Activated gamma-delta T cell treated with Interleukin-2 at 50 U/mL for 16 hours (primary cell): ENCODE measurements at regions not wholly inside any gene's neighbourhood (a gene's known extent, or its start where the extent isn't known, plus 50 kb on each side); places are given as distances from the start of the nearest gene placed in this dataset.

ENCODE experiments used
- DNase-seq: peaks from one replicate; pipeline ENCODE4 v3.0.0-alpha.2; 2020

DNA sequence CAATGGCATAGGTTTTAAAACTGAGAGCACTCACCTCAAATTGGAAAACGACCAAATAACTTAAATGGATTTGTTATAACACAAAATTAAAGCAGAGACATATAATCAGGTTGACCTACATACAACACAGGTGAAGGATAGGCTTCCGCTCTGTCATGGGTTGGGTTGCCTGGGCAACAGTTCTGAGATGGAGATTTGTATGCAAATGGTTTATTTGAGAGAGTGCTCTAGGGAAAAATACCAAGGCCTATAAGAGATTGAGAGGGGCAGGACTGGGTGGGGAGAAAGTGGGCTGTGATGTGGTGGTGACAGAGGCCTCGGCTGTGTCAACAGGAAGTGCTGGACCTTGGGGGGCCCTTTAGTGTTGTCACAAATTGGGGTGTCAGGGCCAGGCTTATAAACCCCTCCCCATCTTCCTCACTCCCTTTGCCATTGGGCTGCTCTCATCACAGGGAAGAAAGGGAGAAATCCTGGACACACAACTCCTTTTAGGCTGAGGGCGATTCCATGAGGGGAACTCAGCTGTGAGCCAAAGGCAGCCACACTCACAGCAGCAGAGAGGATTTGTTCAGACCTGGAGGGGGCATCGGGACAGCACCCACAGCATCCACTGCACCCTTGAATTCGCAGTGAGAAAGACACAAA lies 105.4 kb upstream of the LYZL1 start:
- no peak for DNase-seq

- DNase-seq = no peak
Observed at GRCh38 chr10:29184205-29185000, 104.5 kb upstream of the LYZL1 start.

- no peak for DNase-seq
Observed at GRCh38 chr10:29185050-29185449, 103.8 kb upstream of the LYZL1 start.

- no peak for DNase-seq
Observed at GRCh38 chr10:29186221-29186620, 102.6 kb upstream of the LYZL1 start.

- no peak for DNase-seq
Observed at GRCh38 chr10:29189256-29189655, 99.6 kb upstream of the LYZL1 start.

- DNase-seq = no peak
Observed at GRCh38 chr10:29191674-29192073, 97.2 kb upstream of the LYZL1 start.

DNA sequence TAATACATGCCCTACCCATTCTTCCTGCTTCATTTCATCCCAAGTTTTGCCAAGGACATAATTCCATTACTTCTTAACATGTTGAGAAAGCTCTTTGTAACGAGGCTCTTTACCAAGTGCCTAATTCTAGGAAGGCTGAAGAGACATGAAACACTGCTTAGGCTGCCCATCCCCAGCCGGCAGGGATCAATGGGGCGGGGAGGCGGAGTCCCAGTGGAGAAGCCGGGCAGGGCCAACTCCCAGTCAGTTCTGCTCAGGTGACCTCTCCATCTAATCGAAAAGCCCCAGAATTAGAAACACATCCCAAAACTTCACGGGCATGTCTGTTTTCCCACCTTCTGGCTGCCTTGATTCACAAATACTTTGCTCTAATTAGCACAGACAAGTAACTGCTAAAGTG lies 89.5 kb upstream of the LYZL1 start:
- DNase-seq = no peak

DNA sequence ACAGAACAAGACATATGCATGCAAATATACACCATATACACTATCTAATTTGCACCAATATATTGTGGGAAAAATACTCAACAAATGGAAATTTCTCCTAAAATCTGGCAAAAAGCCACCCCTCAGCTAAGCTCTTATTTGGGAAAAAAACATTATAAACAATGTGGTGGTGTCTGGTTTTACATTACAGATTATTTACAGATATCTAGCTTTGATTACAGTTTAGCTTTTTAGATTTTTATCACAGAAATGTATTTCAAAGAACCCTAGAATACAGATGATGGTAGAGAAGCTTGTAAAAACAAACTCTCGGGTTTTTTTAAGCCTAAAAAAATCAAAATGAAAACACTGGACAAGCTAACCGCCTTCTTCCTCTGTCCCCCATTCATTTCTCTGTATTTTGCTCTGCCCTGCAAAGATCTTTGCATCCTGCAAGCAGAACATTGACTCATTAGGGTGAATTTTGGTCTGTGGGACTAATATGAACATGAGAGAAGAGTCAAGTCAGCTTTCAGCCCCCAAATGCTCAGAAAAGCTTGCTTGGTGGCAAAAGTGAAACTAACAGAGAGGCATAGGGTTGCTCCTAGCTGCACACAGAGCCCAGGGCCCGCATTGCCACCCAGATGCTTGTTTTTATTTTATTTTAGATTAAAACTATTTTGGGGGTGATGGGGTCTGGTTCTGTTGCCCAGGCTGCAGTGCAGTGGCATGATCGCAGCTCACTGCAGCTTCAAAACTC lies 88.8 kb upstream of the LYZL1 start:
- DNase-seq = no peak

DNA sequence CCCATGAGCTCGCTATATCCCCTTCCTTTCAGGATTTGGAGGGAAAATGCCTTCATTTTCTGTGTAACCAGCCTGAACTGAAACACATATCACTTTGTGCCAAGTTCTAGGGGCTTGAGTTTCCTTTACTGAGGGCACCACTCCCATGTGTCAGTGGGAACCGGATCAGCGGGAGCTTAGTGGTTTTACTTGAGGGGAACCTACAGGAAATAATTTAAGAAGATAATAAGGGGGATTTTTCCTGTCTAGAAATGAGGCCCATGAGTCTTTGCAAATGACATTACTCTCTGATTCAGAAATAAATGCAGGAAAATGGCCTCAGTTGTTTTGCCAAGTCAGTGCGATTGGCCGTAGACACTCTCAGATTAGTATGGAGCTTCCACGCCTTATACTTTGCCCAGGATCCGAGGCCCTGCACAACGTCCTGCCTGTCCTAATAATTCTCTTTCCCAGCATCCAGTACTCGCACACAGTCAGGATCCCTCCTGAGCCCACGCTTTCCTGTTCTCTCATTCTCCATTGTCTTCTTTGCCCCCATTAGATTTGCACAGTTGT lies 86.4 kb upstream of the LYZL1 start:
- DNase-seq = no peak

GRCh38 chr10:29203432-29203831 lies 85.4 kb upstream of the LYZL1 start:
- no peak for DNase-seq

DNA sequence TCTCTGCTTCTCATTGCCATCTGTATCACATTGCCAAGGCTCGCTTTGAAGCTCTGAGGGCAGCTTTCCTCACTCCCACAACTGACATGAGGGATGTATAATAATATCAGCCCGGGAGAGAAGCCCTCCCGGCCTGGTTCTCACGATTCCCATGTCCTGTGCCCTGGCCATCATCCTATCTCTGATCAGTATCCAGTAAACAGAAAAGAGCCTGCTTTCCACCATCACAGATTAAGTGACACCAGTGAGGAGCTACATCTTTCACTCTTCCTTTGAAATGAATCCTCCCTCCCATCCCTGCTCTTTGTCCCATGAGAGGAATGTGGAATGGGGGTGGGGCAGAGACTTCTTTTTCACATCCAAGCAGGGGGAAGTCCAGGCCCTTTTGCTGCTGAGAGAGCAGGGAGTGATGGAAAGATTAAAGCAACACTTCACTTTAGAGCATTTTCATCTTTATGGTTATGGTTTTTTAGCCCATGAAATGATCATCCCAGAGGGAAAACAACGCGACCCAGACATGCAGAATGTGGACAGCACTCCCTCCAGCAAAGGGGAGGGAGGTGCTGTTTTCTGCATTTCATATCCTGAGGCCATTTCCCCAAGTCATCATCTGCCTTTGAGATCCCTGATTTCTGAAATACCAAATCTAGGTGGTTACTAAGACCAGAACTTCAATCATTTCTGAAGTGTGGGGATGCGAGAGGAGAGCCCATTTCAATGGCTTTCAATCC lies 84.6 kb upstream of the LYZL1 start:
- no peak for DNase-seq

GRCh38 chr10:29205787-29206186 lies 83.1 kb upstream of the LYZL1 start:
- DNase-seq = no peak

DNA sequence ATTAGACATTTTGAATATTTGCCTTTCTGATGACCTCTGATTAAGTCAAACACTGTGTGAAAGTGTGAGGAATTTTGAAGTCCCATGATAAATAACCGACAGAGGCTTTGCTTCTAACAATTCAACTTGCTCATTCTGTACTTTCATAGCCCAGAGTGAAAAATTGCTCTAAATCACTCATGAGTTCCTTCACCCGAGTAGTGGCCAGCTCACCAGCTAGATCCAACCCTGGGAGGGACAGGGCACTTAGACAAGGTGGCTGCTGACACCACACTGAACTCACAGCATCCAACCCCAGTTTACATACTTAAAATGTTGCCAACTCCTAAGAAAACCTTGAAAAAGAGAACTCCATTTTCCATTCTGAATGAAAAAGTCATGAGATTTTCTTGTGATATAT lies 80.0 kb upstream of the LYZL1 start:
- no peak for DNase-seq

GRCh38 chr10:29209830-29210229 lies 79.0 kb upstream of the LYZL1 start:
- DNase-seq = no peak

DNA sequence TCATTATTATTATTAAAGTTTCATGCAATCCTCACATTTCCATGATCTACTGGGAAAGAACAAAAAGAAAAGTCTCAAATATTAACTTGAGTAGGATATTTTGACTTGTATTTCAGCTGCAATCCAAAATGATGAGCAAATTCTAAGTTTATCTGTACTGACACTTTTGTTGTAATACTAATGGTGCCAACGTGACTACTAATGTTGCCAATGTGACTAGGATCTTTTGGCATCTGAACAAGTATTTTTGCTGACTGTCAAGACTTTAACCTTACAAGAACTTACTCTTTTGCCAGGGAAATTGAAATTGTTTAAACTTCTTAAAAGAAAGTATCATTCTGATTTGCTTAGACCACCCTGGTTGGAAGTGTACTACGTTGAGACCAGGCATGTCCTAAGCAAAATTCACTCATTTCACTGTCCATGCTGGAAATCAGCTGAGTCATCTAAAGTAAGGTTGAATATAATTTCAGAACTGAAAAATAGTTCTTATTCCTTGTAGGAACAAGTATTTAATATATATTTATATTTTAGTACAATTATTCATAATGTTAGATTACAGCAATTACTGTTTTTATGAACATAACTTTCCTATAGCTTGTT lies 78.5 kb upstream of the LYZL1 start:
- no peak for DNase-seq

- DNase-seq = no peak
Observed at GRCh38 chr10:29212597-29212996, 76.3 kb upstream of the LYZL1 start.

GRCh38 chr10:29214551-29214950 lies 74.3 kb upstream of the LYZL1 start:
- no peak for DNase-seq

DNA sequence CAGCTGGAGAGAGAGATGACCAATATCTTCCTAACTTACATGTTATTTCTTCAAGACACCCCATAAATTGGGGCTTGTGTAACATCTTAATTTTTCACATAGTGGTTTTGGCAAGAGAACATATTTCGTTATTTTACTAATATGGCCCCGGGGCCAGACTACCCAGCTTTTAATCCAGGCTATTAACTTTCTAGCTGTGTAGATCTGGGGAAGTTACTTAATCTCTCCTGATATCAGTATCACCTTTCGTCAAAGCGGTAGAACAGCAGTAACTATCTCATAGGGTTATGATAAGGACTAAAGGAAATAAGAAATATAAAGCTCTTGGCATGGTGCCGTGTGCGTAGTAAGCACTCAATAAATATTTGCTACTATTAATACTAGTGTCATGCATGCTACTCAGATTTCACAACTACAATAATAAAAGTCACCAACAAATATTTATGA lies 71.6 kb upstream of the LYZL1 start:
- DNase-seq = no peak

DNA sequence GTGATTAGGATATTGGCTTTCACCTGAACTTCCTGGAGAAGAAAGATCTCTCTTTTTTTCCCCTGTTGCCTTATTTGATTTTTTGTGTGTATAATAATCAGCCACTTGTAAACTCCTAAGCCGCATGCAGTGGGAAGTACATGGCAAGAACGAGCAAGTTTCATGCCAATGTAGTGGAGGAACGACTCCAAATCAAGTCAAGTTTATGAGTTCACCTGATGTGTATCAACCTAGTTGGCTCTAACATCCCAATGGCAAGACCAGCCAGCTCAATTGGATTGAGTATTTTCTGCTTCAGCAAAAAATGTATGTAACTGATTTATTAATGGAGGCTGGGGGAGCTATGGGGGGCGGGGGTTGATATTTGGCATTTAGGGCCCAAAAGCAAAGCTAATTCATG lies 65.5 kb upstream of the LYZL1 start:
- no peak for DNase-seq

DNA sequence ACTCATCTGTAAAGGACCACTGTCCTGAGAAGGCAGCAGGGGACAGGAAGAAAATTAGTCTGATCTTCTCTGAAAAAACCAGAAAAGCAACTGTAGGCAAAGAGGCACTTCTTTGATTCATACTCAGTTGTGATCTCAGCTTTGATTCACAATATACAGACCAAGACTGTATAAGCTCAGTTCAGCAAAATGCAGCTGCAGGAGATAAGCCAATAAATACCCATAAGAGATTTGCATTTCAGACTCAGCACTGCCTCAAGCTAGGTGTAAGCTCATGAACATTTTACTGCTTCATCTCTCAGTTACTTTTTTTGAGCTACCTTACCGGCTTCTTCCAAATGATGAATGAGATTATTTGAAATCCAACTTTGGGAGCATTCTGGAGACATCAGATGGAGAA lies 64.2 kb upstream of the LYZL1 start:
- DNase-seq = no peak

DNA sequence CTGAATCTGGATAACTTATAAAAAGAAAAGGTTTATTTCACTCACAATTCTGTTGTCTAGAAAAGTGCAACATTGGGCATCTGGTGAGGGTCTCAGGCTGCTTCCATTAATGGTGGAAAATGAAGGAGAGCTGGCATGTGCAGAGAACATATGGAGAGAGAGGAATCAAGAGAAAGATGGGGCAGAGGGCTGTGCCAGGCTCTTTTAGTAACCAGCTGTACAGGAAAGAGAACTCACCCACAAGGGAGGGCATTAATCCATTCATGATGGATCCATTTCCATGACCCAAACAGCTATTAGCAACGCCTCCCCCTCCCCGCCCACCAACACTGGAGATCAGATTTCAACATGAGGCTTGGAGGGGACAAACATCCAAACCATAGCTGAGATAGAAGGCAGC lies 61.7 kb upstream of the LYZL1 start:
- DNase-seq = no peak

- no peak for DNase-seq
Observed at GRCh38 chr10:29228562-29228961, 60.3 kb upstream of the LYZL1 start.
